ENCODE measurements at regions not wholly inside any gene's neighbourhood (a gene's known extent, or its start where the extent isn't known, plus 50 kb on each side); places are given as distances from the start of the nearest gene placed in this dataset.

DNA sequence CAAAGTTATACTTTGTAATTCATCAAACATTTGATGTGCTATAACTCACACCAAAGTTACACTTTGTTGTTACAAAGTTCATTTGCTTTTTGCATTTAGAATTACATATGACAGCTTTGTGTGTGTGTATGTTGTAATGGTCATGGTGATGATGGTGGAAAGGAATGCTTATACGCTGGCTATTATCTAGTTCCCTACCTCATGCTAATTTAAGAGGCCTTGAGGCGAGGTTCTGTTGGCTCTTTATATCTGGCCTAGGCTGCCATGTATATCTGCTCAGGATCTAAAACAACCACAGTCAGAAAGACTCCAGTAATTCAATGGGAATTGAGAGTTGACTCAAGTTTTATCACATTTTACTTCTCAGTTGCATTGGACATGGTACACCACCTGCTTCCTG, 123.4 kb downstream of the SLC17A6 start:
- in situ Hi-C loops (cut with HindIII; ENCODE audit: low pct_unique_long_range_greater_than_20kb, low sequenced_read_pairs) (no loop called here), intact Hi-C loops (cut with micrococcal nuclease; ENCODE audit: unreplicated experiment) (no loop called here)
- no peaks in the 10 kb centered on the region for H3K36me3 ChIP-seq (ENCODE audit: control insufficient read depth, insufficient read depth, low read length)
- H3K9me3 ChIP-seq (ENCODE audit: control insufficient read depth, insufficient read depth, low read depth, low read length) = no peaks in the 10 kb centered on the region
- H3K27me3 ChIP-seq (ENCODE audit: control insufficient read depth, insufficient read depth, low read length) = no peaks in the 10 kb centered on the region
- no peak for ATAC-seq
- CTCF ChIA-PET = no interaction called here
- BruUV-seq (replicated peaks) = no TSS peak
- H3K27ac ChIP-seq (ENCODE audit: low read length) = no peak overlapping the region
- no peak for DNase-seq (ENCODE audit: low read depth, low spot score)
- TF ChIP-seq, protein P1, sequence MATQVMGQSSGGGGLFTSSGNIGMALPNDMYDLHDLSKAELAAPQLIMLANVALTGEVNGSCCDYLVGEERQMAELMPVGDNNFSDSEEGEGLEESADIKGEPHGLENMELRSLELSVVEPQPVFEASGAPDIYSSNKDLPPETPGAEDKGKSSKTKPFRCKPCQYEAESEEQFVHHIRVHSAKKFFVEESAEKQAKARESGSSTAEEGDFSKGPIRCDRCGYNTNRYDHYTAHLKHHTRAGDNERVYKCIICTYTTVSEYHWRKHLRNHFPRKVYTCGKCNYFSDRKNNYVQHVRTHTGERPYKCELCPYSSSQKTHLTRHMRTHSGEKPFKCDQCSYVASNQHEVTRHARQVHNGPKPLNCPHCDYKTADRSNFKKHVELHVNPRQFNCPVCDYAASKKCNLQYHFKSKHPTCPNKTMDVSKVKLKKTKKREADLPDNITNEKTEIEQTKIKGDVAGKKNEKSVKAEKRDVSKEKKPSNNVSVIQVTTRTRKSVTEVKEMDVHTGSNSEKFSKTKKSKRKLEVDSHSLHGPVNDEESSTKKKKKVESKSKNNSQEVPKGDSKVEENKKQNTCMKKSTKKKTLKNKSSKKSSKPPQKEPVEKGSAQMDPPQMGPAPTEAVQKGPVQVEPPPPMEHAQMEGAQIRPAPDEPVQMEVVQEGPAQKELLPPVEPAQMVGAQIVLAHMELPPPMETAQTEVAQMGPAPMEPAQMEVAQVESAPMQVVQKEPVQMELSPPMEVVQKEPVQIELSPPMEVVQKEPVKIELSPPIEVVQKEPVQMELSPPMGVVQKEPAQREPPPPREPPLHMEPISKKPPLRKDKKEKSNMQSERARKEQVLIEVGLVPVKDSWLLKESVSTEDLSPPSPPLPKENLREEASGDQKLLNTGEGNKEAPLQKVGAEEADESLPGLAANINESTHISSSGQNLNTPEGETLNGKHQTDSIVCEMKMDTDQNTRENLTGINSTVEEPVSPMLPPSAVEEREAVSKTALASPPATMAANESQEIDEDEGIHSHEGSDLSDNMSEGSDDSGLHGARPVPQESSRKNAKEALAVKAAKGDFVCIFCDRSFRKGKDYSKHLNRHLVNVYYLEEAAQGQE (IDR thresholded peaks at IDR 0.05; ENCODE audit: insufficient read depth in 1 of 2, low read depth in 2 of 2, low read length in 1 of 2) = no peak
- TF ChIP-seq, protein P2, sequence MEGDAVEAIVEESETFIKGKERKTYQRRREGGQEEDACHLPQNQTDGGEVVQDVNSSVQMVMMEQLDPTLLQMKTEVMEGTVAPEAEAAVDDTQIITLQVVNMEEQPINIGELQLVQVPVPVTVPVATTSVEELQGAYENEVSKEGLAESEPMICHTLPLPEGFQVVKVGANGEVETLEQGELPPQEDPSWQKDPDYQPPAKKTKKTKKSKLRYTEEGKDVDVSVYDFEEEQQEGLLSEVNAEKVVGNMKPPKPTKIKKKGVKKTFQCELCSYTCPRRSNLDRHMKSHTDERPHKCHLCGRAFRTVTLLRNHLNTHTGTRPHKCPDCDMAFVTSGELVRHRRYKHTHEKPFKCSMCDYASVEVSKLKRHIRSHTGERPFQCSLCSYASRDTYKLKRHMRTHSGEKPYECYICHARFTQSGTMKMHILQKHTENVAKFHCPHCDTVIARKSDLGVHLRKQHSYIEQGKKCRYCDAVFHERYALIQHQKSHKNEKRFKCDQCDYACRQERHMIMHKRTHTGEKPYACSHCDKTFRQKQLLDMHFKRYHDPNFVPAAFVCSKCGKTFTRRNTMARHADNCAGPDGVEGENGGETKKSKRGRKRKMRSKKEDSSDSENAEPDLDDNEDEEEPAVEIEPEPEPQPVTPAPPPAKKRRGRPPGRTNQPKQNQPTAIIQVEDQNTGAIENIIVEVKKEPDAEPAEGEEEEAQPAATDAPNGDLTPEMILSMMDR (IDR thresholded peaks at IDR 0.05) = no peak
- no peak for TF ChIP-seq TCF7L2 (IDR thresholded peaks at IDR 0.05; ENCODE audit: low read depth, low read length)
- no peak for TF ChIP-seq SIN3A (IDR thresholded peaks at IDR 0.05; ENCODE audit: borderline replicate concordance, insufficient read depth, low read depth, low read length)
- no peak for TF ChIP-seq POLR2AphosphoS5 (IDR thresholded peaks at IDR 0.05; ENCODE audit: low read depth, low read length)
- H3K4me3 ChIP-seq (ENCODE audit: low read depth in 2 of 2, low read length in 2 of 2) = no peak overlapping the region
- H3K4me1 ChIP-seq (ENCODE audit: control insufficient read depth, insufficient read depth, low read length) = no peaks in the 10 kb centered on the region
- POLR2A ChIA-PET = no interaction called here

DNA sequence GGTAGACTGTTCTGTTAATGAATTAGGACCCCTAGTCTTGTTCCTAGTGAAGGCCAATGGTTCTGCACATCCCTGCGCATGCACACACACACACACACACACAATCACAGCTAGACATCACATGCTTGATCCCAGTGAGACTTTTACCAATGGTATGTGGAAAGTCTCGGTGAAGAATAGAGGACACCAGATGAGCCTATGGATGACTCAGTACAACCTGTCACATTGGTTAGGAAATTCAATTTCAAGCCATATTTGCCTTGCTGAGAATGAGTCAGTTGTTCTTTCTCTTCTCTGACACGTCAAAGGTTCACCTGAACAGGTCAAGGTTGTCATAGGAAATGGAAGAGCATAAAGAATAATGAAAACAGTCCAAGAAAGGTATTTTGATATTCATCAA, 122.0 kb downstream of the SLC17A6 start:
- in situ Hi-C loops (cut with HindIII; ENCODE audit: low pct_unique_long_range_greater_than_20kb, low sequenced_read_pairs) (no loop called here), intact Hi-C loops (cut with micrococcal nuclease; ENCODE audit: unreplicated experiment) (no loop called here)
- ChIA-PET POLR2A (no interaction called here), CTCF (no interaction called here)
- DNase-seq (ENCODE audit: low read depth, low spot score) = no peak
- TF ChIP-seq, protein P1 (IDR thresholded peaks at IDR 0.05; ENCODE audit: insufficient read depth in 1 of 2, low read depth in 2 of 2, low read length in 1 of 2) = no peak
- no peak for TF ChIP-seq POLR2AphosphoS5 (IDR thresholded peaks at IDR 0.05; ENCODE audit: low read depth, low read length)
- TF ChIP-seq, protein P2 (IDR thresholded peaks at IDR 0.05) = no peak
- TF ChIP-seq TCF7L2 (IDR thresholded peaks at IDR 0.05; ENCODE audit: low read depth, low read length) = no peak
- TF ChIP-seq SIN3A (IDR thresholded peaks at IDR 0.05; ENCODE audit: borderline replicate concordance, insufficient read depth, low read depth, low read length) = no peak
- H3K36me3 ChIP-seq (ENCODE audit: control insufficient read depth, insufficient read depth, low read length) = no peaks in the 10 kb centered on the region
- no peak overlapping the region for H3K27ac ChIP-seq (ENCODE audit: low read length)
- no peak for ATAC-seq
- H3K4me1 ChIP-seq (ENCODE audit: control insufficient read depth, insufficient read depth, low read length) = no peaks in the 10 kb centered on the region
- no TSS peak for BruUV-seq (replicated peaks)
- no peaks in the 10 kb centered on the region for H3K9me3 ChIP-seq (ENCODE audit: control insufficient read depth, insufficient read depth, low read depth, low read length)
- no peaks in the 10 kb centered on the region for H3K27me3 ChIP-seq (ENCODE audit: control insufficient read depth, insufficient read depth, low read length)
- H3K4me3 ChIP-seq (ENCODE audit: low read depth in 2 of 2, low read length in 2 of 2) = no peak overlapping the region
